GM12865 (cell line): ENCODE measurements at regions not wholly inside any gene's neighbourhood (a gene's known extent, or its start where the extent isn't known, plus 50 kb on each side); places are given as distances from the start of the nearest gene placed in this dataset.

Experiments
- DNase-seq: peaks from one replicate; pipeline ENCODE4 v3.0.0; 2010; ENCODE audit warnings: low read depth
- H3K4me3 ChIP-seq: 2 replicates; pipeline ENCODE4 v1.5.1; 2011; ENCODE audit warnings: mild to moderate bottlenecking, low read depth, low read length, control low read depth
- CTCF ChIP-seq: IDR thresholded peaks from 2 replicates; pipeline ENCODE4 v1.5.1; 2011; ENCODE audit warnings: low read length, control low read depth, low read depth, inconsistent platforms; ENCODE audit not compliant: insufficient read depth; ENCODE audit errors: missing control alignments

- DNase-seq = no peak
- no peak overlapping the region for H3K4me3 ChIP-seq
- TF ChIP-seq CTCF = no peak
Observed at GRCh38 chr11:56911312-56911711, 77.4 kb upstream of the OR5AK2 start.

- DNase-seq = no peak
- no peak overlapping the region for H3K4me3 ChIP-seq
- no peak for TF ChIP-seq CTCF
Observed at GRCh38 chr11:56910785-56911184, 77.9 kb upstream of the OR5AK2 start.

- H3K4me3 ChIP-seq = no peak overlapping the region
- TF ChIP-seq CTCF = no peak
- DNase-seq = no peak
Observed at GRCh38 chr11:56910046-56910773, 78.5 kb upstream of the OR5AK2 start.

GRCh38 chr11:56909563-56909962, 79.2 kb upstream of the OR5AK2 start:
- H3K4me3 ChIP-seq = no peak overlapping the region
- no peak for DNase-seq
- TF ChIP-seq CTCF = no peak

- no peak for DNase-seq
- no peak overlapping the region for H3K4me3 ChIP-seq
- no peak for TF ChIP-seq CTCF
Observed at GRCh38 chr11:56909080-56909479, 79.6 kb upstream of the OR5AK2 start.

GRCh38 chr11:56906683-56907148, 82.0 kb upstream of the OR5AK2 start:
- DNase-seq = no peak
- TF ChIP-seq CTCF = no peak
- H3K4me3 ChIP-seq = no peak overlapping the region

- no peak for TF ChIP-seq CTCF
- H3K4me3 ChIP-seq = no peak overlapping the region
- DNase-seq = no peak
Observed at GRCh38 chr11:56905936-56906335, 82.8 kb upstream of the OR5AK2 start.
